ENCODE measurements at regions not wholly inside any gene's neighbourhood (a gene's known extent, or its start where the extent isn't known, plus 50 kb on each side); places are given as distances from the start of the nearest gene placed in this dataset.

- Mint-ChIP-seq H3K9me3 (ENCODE audit: insufficient read depth) (no peaks in the 10 kb centered on the region), H3K4me1 (no peaks in the 10 kb centered on the region)
Observed at GRCh38 chr6:51369485-51369884, 550.8 kb downstream of the TFAP2B start.

GRCh38 chr6:51382847-51383246, 564.2 kb downstream of the TFAP2B start:
- POLR2A ChIA-PET: no interaction called here
- CTCF ChIA-PET: no interaction called here
- no peak for DNase-seq
- Histone ChIP-seq H3K27me3 (replicated peaks in 1 of 4; ENCODE audit: control extremely low read depth in 1 of 4, control insufficient read depth in 3 of 4, insufficient read depth in 4 of 4, low read length in 3 of 4) (no peaks in the 10 kb centered on the region), H3K79me2 (ENCODE audit: control insufficient read depth, insufficient read depth, low read length) (no peaks in the 10 kb centered on the region), H4K20me1 (ENCODE audit: control insufficient read depth, insufficient read depth, low read length, poor library complexity, severe bottlenecking) (no peaks in the 10 kb centered on the region), H3K4me3 (ENCODE audit: control extremely low read depth in 1 of 5, extremely low read depth in 1 of 5, insufficient read depth in 1 of 5, low read depth in 2 of 5, low read length in 4 of 5) (no peak overlapping the region), H3K9ac (ENCODE audit: low read length) (no peak overlapping the region), H3K4me2 (replicated peaks; ENCODE audit: low read depth, low read length, poor library complexity, severe bottlenecking) (no peak overlapping the region), H2AFZ (ENCODE audit: insufficient read depth, low read depth, low read length, poor library complexity, severe bottlenecking) (no peak overlapping the region), H3K9me3 (ENCODE audit: control extremely low read depth in 1 of 3, control insufficient read depth in 2 of 3, insufficient read depth in 1 of 3, low read length in 2 of 3) (no peaks in the 10 kb centered on the region), H3K27ac (ENCODE audit: low read length in 2 of 2) (no peak overlapping the region), H3K4me1 (ENCODE audit: control insufficient read depth in 2 of 2, insufficient read depth in 2 of 2, low read length in 2 of 2) (no peaks in the 10 kb centered on the region), H3K36me3 (replicated peaks in 1 of 2; ENCODE audit: control extremely low read depth in 1 of 2, control insufficient read depth in 1 of 2, extremely low read depth in 1 of 2, insufficient read depth in 2 of 2, low read length in 1 of 2) (no peaks in the 10 kb centered on the region)
- H3K4me1 Mint-ChIP-seq: no peaks in the 10 kb centered on the region
- H3K27ac Mint-ChIP-seq: no peak overlapping the region
- no peak overlapping the region for H3K4me3 Mint-ChIP-seq
- TF ChIP-seq CTCF (IDR thresholded peaks at IDR 0.05): no peak
- TF ChIP-seq EZH2 (IDR thresholded peaks at IDR 0.05; ENCODE audit: borderline replicate concordance, insufficient read depth, low read depth, low read length, poor library complexity, severe bottlenecking): no peak
- no peaks in the 10 kb centered on the region for H3K9me3 Mint-ChIP-seq (ENCODE audit: insufficient read depth)
- intact Hi-C loops (cut with micrococcal nuclease): no loop called here
- no peak for ATAC-seq (ENCODE audit: low read depth)
- no peaks in the 10 kb centered on the region for H3K27me3 Mint-ChIP-seq

More at GRCh38 chr6:51369485-51369884, 550.8 kb downstream of the TFAP2B start:
- WGBS (ENCODE audit: insufficient coverage): no CpG with 5 or more reads among the region's 1 CpG
- Histone ChIP-seq H3K27me3 (replicated peaks in 1 of 4; ENCODE audit: control extremely low read depth in 1 of 4, control insufficient read depth in 3 of 4, insufficient read depth in 4 of 4, low read length in 3 of 4) (no peaks in the 10 kb centered on the region), H4K20me1 (ENCODE audit: control insufficient read depth, insufficient read depth, low read length, poor library complexity, severe bottlenecking) (no peaks in the 10 kb centered on the region), H3K9me3 (ENCODE audit: control extremely low read depth in 1 of 3, control insufficient read depth in 2 of 3, insufficient read depth in 1 of 3, low read length in 2 of 3) (no peaks in the 10 kb centered on the region), H3K27ac (ENCODE audit: low read length in 2 of 2) (no peak overlapping the region), H3K4me2 (replicated peaks; ENCODE audit: low read depth, low read length, poor library complexity, severe bottlenecking) (no peak overlapping the region), H3K36me3 (replicated peaks in 1 of 2; ENCODE audit: control extremely low read depth in 1 of 2, control insufficient read depth in 1 of 2, extremely low read depth in 1 of 2, insufficient read depth in 2 of 2, low read length in 1 of 2) (no peaks in the 10 kb centered on the region), H3K79me2 (ENCODE audit: control insufficient read depth, insufficient read depth, low read length) (no peaks in the 10 kb centered on the region), H2AFZ (ENCODE audit: insufficient read depth, low read depth, low read length, poor library complexity, severe bottlenecking) (no peak overlapping the region), H3K4me3 (ENCODE audit: control extremely low read depth in 1 of 5, extremely low read depth in 1 of 5, insufficient read depth in 1 of 5, low read depth in 2 of 5, low read length in 4 of 5) (no peak overlapping the region), H3K9ac (ENCODE audit: low read length) (no peak overlapping the region), H3K4me1 (ENCODE audit: control insufficient read depth in 2 of 2, insufficient read depth in 2 of 2, low read length in 2 of 2) (no peaks in the 10 kb centered on the region)
- no peak for DNase-seq
- ChIA-PET CTCF (no interaction called here), POLR2A (no interaction called here)
- TF ChIP-seq EZH2 (IDR thresholded peaks at IDR 0.05; ENCODE audit: borderline replicate concordance, insufficient read depth, low read depth, low read length, poor library complexity, severe bottlenecking): no peak
- TF ChIP-seq CTCF (IDR thresholded peaks at IDR 0.05): no peak
- no peak overlapping the region for H3K27ac Mint-ChIP-seq
- no peak for ATAC-seq (ENCODE audit: low read depth)
- intact Hi-C loops (cut with micrococcal nuclease): no loop called here
- H3K4me3 Mint-ChIP-seq: no peak overlapping the region
- H3K27me3 Mint-ChIP-seq: no peaks in the 10 kb centered on the region

Data from B cell (primary cell).